GM23338 (cell line): ENCODE measurements at regions not wholly inside any gene's neighbourhood (a gene's known extent, or its start where the extent isn't known, plus 50 kb on each side); places are given as distances from the start of the nearest gene placed in this dataset.
"Not testable (repeated sequence)": the region's sequence is repeated elsewhere in the genome, so short reads cannot be mapped to it uniquely, and the experiment has no call there.

Experiments used
- CREB1 ChIP-seq: fragments of 250-450 bp; sonication (Bioruptor Pico); IDR thresholded peaks from 2 replicates; pipeline ENCODE4 v1.5.0; 2020; ENCODE audit warnings: low read depth, mild to moderate bottlenecking, moderate library complexity
- CTCF ChIP-seq, 2 experiments: fragments of 200-600 bp in 1 of 2; sonication (generic) in 1 of 2; conservative IDR thresholded peaks; 2 replicates each; pipeline versions ENCODE4 v1.5.1 to v1.6.1; 2016 to 2017; ENCODE audit warnings: antibody characterized with exemption in 2 of 2, low read depth in 2 of 2, mild to moderate bottlenecking in 2 of 2, moderate library complexity in 1 of 2
- EZH2 ChIP-seq: fragments of 200-600 bp; sonication (generic); IDR thresholded peaks from one replicate; pipeline ENCODE4 v1.8.0; 2017; ENCODE audit warnings: antibody characterized with exemption, mild to moderate bottlenecking, low read depth; ENCODE audit not compliant: unreplicated experiment
- EZH2phosphoT487 ChIP-seq: fragments of 200-600 bp; sonication (generic); IDR thresholded peaks from one replicate; pipeline ENCODE4 v1.8.1; 2018; ENCODE audit warnings: antibody characterized with exemption; ENCODE audit not compliant: unreplicated experiment
- JUNB ChIP-seq: IDR thresholded peaks from one replicate; pipeline ENCODE4 v1.6.1; 2016; ENCODE audit warnings: antibody characterized with exemption; ENCODE audit not compliant: unreplicated experiment
- POLR2AphosphoS5 ChIP-seq: IDR thresholded peaks from 2 replicates; pipeline ENCODE4 v1.6.1; 2016; ENCODE audit warnings: antibody characterized with exemption, low read depth
- REST ChIP-seq: IDR thresholded peaks from one replicate; pipeline ENCODE4 v1.6.1; 2018; ENCODE audit warnings: antibody characterized with exemption; ENCODE audit not compliant: unreplicated experiment
- ZNF331 ChIP-seq: fragments of 250-450 bp; sonication (Bioruptor Pico); IDR thresholded peaks from 2 replicates; pipeline ENCODE4 v1.5.0; 2020; ENCODE audit warnings: low read depth, mild to moderate bottlenecking, moderate library complexity

GRCh38 chr13:54572037-54572436 is 1543.4 kb downstream of the OLFM4 start:
- not testable (repeated sequence) for TF ChIP-seq POLR2AphosphoS5; EZH2phosphoT487; CTCF (conservative IDR thresholded peaks at IDR 0.05; ENCODE audit: low read depth in 2 of 2); CREB1 (CRISPR knock-in tag); EZH2; ZNF331 (CRISPR knock-in tag); JUNB; REST
